Activated B cell treated with CpG ODN at 0.5 μM for 24 hours (primary cell): ENCODE measurements at regions not wholly inside any gene's neighbourhood (a gene's known extent, or its start where the extent isn't known, plus 50 kb on each side); places are given as distances from the start of the nearest gene placed in this dataset.

Experiments
- ATAC-seq: fragments of 200-7000 bp; cut with Tn5 transposase; one replicate; pipeline ENCODE4 v1.10.0; 2021; ENCODE audit warnings: low read depth, mild to moderate bottlenecking, moderate library complexity
- CTCF ChIA-PET: fragments of 350-600 bp; sonication (Branson Sonifier 250); formaldehyde crosslinking; loops from one replicate; lab custom pipeline; 2021; ENCODE audit warnings: antibody characterized with exemption; lab: Charles Lee
- POLR2A ChIA-PET: fragments of 350-600 bp; sonication (Branson Sonifier 250); formaldehyde crosslinking; loops from one replicate; lab custom pipeline; 2021; ENCODE audit warnings: antibody characterized with exemption; lab: Charles Lee
- DNase-seq: peaks from one replicate; pipeline ENCODE4 v3.0.0; 2022
- H3K27ac Mint-ChIP-seq: one replicate; pipeline ENCODE4 v1.8.0; 2020; ENCODE audit warnings: mixed read lengths
- H3K27me3 Mint-ChIP-seq: one replicate; pipeline ENCODE4 v1.8.0; 2021; ENCODE audit warnings: mixed read lengths
- H3K36me3 Mint-ChIP-seq: one replicate; pipeline ENCODE4 v1.8.0; 2021; ENCODE audit warnings: low read depth, mixed read lengths
- H3K4me1 Mint-ChIP-seq: one replicate; pipeline ENCODE4 v1.8.0; 2021; ENCODE audit warnings: mixed read lengths
- H3K4me3 Mint-ChIP-seq: one replicate; pipeline ENCODE4 v1.8.0; 2020; ENCODE audit warnings: mild to moderate bottlenecking, mixed read lengths
- H3K9me3 Mint-ChIP-seq: one replicate; pipeline ENCODE4 v1.8.0; 2020; ENCODE audit warnings: mixed read lengths
- CTCF ChIP-seq: fragments of 200-600 bp; IDR thresholded peaks from one replicate; pipeline ENCODE4 v1.8.0; 2022; ENCODE audit warnings: antibody characterized with exemption, mild to moderate bottlenecking
- intact Hi-C: fragments of 100-400 bp; cut with micrococcal nuclease; formaldehyde crosslinking; loops from one replicate; pipeline ENCODE4 v1.15.1; 2024

- TF ChIP-seq CTCF, result no peak
- H3K27me3 Mint-ChIP-seq, result peaks cover 17% of the 10 kb centered on the region
- CTCF ChIA-PET, result no interaction called here
- H3K36me3 Mint-ChIP-seq, result no peaks in the 10 kb centered on the region
- DNase-seq (no peak), ATAC-seq (no peak)
- no peaks in the 10 kb centered on the region for H3K9me3 Mint-ChIP-seq
- H3K27ac Mint-ChIP-seq, result no peak overlapping the region
- H3K4me1 Mint-ChIP-seq, result no peaks in the 10 kb centered on the region
- POLR2A ChIA-PET, result no interaction called here
- intact Hi-C loops, result no loop called here
- no peak overlapping the region for H3K4me3 Mint-ChIP-seq
These were observed 276.5 kb upstream of the FN1 start for GRCh38 chr2:215712219-215712868.

- ATAC-seq (no peak), DNase-seq (no peak)
- Mint-ChIP-seq H3K27me3 (peaks cover 17% of the 10 kb centered on the region), H3K27ac (no peak overlapping the region), H3K4me3 (no peak overlapping the region), H3K9me3 (no peaks in the 10 kb centered on the region), H3K4me1 (no peaks in the 10 kb centered on the region), H3K36me3 (no peaks in the 10 kb centered on the region)
- no peak for TF ChIP-seq CTCF
- intact Hi-C loops, result no loop called here
- POLR2A ChIA-PET, result no interaction called here
- CTCF ChIA-PET, result no interaction called here
These were observed 275.7 kb upstream of the FN1 start for GRCh38 chr2:215711471-215712034.

- H3K27ac Mint-ChIP-seq, result no peak overlapping the region
- no peaks in the 10 kb centered on the region for H3K9me3 Mint-ChIP-seq
- no peak for TF ChIP-seq CTCF
- POLR2A ChIA-PET, result no interaction called here
- DNase-seq, result no peak
- intact Hi-C loops, result no loop called here
- H3K27me3 Mint-ChIP-seq, result peaks cover 11% of the 10 kb centered on the region
- H3K36me3 Mint-ChIP-seq, result no peaks in the 10 kb centered on the region
- no peaks in the 10 kb centered on the region for H3K4me1 Mint-ChIP-seq
- CTCF ChIA-PET, result no interaction called here
- no peak overlapping the region for H3K4me3 Mint-ChIP-seq
- no peak for ATAC-seq
These were observed 271.7 kb upstream of the FN1 start for GRCh38 chr2:215707608-215708007.

- CTCF ChIA-PET, result no interaction called here
- TF ChIP-seq CTCF, result no peak
These were observed 270.0 kb upstream of the FN1 start for GRCh38 chr2:215705771-215706361.

GRCh38 chr2:215705281-215705680, 269.4 kb upstream of the FN1 start:
- H3K27me3 Mint-ChIP-seq, result peaks cover 15% of the 10 kb centered on the region
- ATAC-seq, result no peak
- no peak for DNase-seq
- TF ChIP-seq CTCF, result no peak
- H3K4me3 Mint-ChIP-seq, result no peak overlapping the region
- no peaks in the 10 kb centered on the region for H3K4me1 Mint-ChIP-seq
- no peaks in the 10 kb centered on the region for H3K9me3 Mint-ChIP-seq
- intact Hi-C loops, result no loop called here
- no peaks in the 10 kb centered on the region for H3K36me3 Mint-ChIP-seq
- POLR2A ChIA-PET, result no interaction called here
- no peak overlapping the region for H3K27ac Mint-ChIP-seq
- CTCF ChIA-PET, result no interaction called here

More at GRCh38 chr2:215705771-215706361, 270.0 kb upstream of the FN1 start:
- DNase-seq, result no peak
- Mint-ChIP-seq H3K27ac (no peak overlapping the region), H3K9me3 (no peaks in the 10 kb centered on the region), H3K27me3 (peaks cover 14% of the 10 kb centered on the region), H3K4me3 (no peak overlapping the region), H3K4me1 (no peaks in the 10 kb centered on the region), H3K36me3 (no peaks in the 10 kb centered on the region)
- intact Hi-C loops, result no loop called here
- POLR2A ChIA-PET, result no interaction called here
- ATAC-seq, result no peak
